Adrenal gland (tissue), 9 donors: ENCODE measurements at regions not wholly inside any gene's neighbourhood (a gene's known extent, or its start where the extent isn't known, plus 50 kb on each side); places are given as distances from the start of the nearest gene placed in this dataset.

Experiments
- DNase-seq, 7 donors: peaks; one replicate each; pipeline ENCODE4 v3.0.0-alpha.2; 2019 to 2020
- H3K27ac ChIP-seq, 5 donors: fragments of 200-600 bp; sonication (generic) in 4 of 5; 1 replicate in 3 of 5; 2 replicates in 2 of 5; pipeline versions ENCODE4 v1.5.1 to v1.8.0; 2016 to 2020; ENCODE audit warnings: mild to moderate bottlenecking in 1 of 5
- H3K27me3 ChIP-seq: fragments of 200-600 bp; 2 replicates; pipeline ENCODE4 v1.8.0; 2021
- H3K36me3 ChIP-seq, 2 donors: fragments of 200-600 bp; replicated peaks in 1 of 2; 1 replicate in 1 of 2; 2 replicates in 1 of 2; pipeline versions ENCODE4 v1.5.1 to v1.8.0; 2018 to 2022
- H3K4me1 ChIP-seq, 2 donors: fragments of 200-600 bp; replicated peaks in 1 of 2; 1 replicate in 1 of 2; 2 replicates in 1 of 2; pipeline versions ENCODE4 v1.5.1 to v1.8.0; 2018 to 2021
- H3K4me3 ChIP-seq, 4 donors: fragments of 200-600 bp; sonication (generic) in 3 of 4; one replicate each; pipeline ENCODE4 v1.5.1; 2016 to 2018
- H3K9me3 ChIP-seq, 3 donors: fragments of 200-600 bp; sonication (generic) in 1 of 3; replicated peaks in 1 of 3; 1 replicate in 2 of 3; 2 replicates in 1 of 3; pipeline versions ENCODE4 v1.5.1 to v1.8.0; 2016 to 2021
- CTCF ChIP-seq, 6 experiments: fragments of 450-650 bp in 4 of 6; fragments of 200-600 bp in 2 of 6; sonication (generic) in 1 of 6; IDR thresholded peaks; 1 replicate in 5 of 6; 2 replicates in 1 of 6; pipeline versions ENCODE4 v1.5.1 to v1.8.0; 2016 to 2021; ENCODE audit warnings: antibody characterized with exemption in 6 of 6, mild to moderate bottlenecking in 2 of 6, moderate library complexity in 1 of 6
- POLR2A ChIP-seq, 2 donors: fragments of 450-650 bp; IDR thresholded peaks; one replicate each; pipeline ENCODE4 v1.6.1; 2017; ENCODE audit warnings: antibody characterized with exemption in 2 of 2, mild to moderate bottlenecking in 2 of 2, moderate library complexity in 1 of 2
- WGBS, 4 donors: extraction: QIAGEN DNeasy Blood & Tissue Kit in 2 of 4; methylation state at CpG; one replicate each; pipeline versions ENCODE4 v1.1.5 to v1.1.7; 2013 to 2017; 5-methylcytosine and 5-hydroxymethylcytosine counted together
- intact Hi-C, 2 donors: fragments of 100-400 bp; cut with DNase I; formaldehyde crosslinking; loops; one replicate each; pipeline versions ENCODE4 v1.14.1 to v1.15.0; 2022 to 2023
- donor health status: healthy with polysubstance abuse.
- donor health status: Bipolar disorder and iron deficiency.
- donor health status: DM: yes; HTN: yes; CAD: no.
- donor health status: DM: no; HTN: no; CAD: no.
- donor health status: DM: no; HTN: no; CAD: no.

GRCh38 chr1:5265438-5266075, 611.1 kb downstream of the AJAP1 start:
- H3K27ac ChIP-seq = no peak overlapping the region
- peaks cover 4% of the 10 kb centered on the region for H3K27me3 ChIP-seq
- DNase-seq = no peak
- no peaks in the 10 kb centered on the region for H3K9me3 ChIP-seq
- H3K4me3 ChIP-seq = no peak overlapping the region
- H3K4me1 ChIP-seq = no peaks in the 10 kb centered on the region
- H3K36me3 ChIP-seq = no peaks in the 10 kb centered on the region
- intact Hi-C loops = no loop called here
- TF ChIP-seq CTCF (IDR thresholded peaks at IDR 0.05) (no peak), POLR2A (IDR thresholded peaks at IDR 0.05) (no peak)
- 58 to 75% (median 62%) methylated on average over 10 to 14 of the region's 14 CpGs for WGBS, 4 donors

- DNase-seq = no peak
- Histone ChIP-seq H3K36me3 (no peaks in the 10 kb centered on the region), H3K4me1 (no peaks in the 10 kb centered on the region), H3K27me3 (no peaks in the 10 kb centered on the region), H3K4me3 (no peak overlapping the region), H3K27ac (no peak overlapping the region), H3K9me3 (no peaks in the 10 kb centered on the region)
- 55 to 63% (median 59%) methylated on average over 5 to 6 of the region's 6 CpGs for WGBS, 4 donors
- no peak for TF ChIP-seq POLR2A (IDR thresholded peaks at IDR 0.05)
- TF ChIP-seq CTCF (IDR thresholded peaks at IDR 0.05) = no peak
- intact Hi-C loops = no loop called here
Observed at GRCh38 chr1:5264476-5264875, 610.1 kb downstream of the AJAP1 start.

- Histone ChIP-seq H3K27me3 (no peaks in the 10 kb centered on the region), H3K4me3 (no peak overlapping the region), H3K36me3 (no peaks in the 10 kb centered on the region), H3K9me3 (no peaks in the 10 kb centered on the region), H3K4me1 (no peaks in the 10 kb centered on the region), H3K27ac (no peak overlapping the region)
- TF ChIP-seq CTCF (IDR thresholded peaks at IDR 0.05) (no peak), POLR2A (IDR thresholded peaks at IDR 0.05) (no peak)
- intact Hi-C loops = no loop called here
- DNase-seq = no peak
- WGBS, 4 donors = 43 to 75% (median 61%) methylated on average over 2 of the region's 2 CpGs
Observed at GRCh38 chr1:5256793-5257192, 602.4 kb downstream of the AJAP1 start.

- Histone ChIP-seq H3K36me3 (no peaks in the 10 kb centered on the region), H3K4me3 (no peak overlapping the region), H3K27me3 (no peaks in the 10 kb centered on the region), H3K27ac (no peak overlapping the region), H3K9me3 (no peaks in the 10 kb centered on the region), H3K4me1 (no peaks in the 10 kb centered on the region)
- no peak for TF ChIP-seq POLR2A (IDR thresholded peaks at IDR 0.05)
- no peak for TF ChIP-seq CTCF (IDR thresholded peaks at IDR 0.05)
- WGBS, 4 donors = 67 to 86% (median 83%) methylated on average over 2 of the region's 2 CpGs; no CpG with 5 or more reads in 1 of the 4 donors
- peak in 1 of 7 donors; percentile 7 for DNase-seq
- intact Hi-C loops = no loop called here
Observed at GRCh38 chr1:5254975-5255374, 600.6 kb downstream of the AJAP1 start.
